ENCODE measurements at regions not wholly inside any gene's neighbourhood (a gene's known extent, or its start where the extent isn't known, plus 50 kb on each side); places are given as distances from the start of the nearest gene placed in this dataset.

DNA sequence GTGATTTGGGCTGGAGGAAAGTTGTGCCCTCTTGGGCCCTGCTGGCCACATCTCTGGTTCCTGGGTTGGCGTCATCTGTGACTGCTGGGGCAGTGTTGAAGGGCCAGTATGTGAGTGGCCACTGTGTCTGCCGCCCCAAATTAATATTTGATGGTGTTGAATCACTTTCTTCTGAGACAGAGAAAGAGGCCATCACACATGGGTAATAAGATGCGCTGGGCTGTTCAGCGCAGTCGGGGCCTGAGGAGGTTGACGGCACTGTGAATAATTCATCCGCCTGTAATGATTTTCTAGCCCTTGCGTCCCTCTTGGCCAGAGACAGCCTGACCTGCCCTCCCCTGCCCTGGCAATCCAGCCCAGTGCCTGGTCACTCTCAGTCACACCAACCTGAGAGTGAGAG lies 56.2 kb upstream of the BEGAIN start:
- no peaks in the 10 kb centered on the region for H3K9me3 ChIP-seq
- WGBS, 5 donors: 89 to 98% (median 94%) methylated on average over 8 of the region's 8 CpGs
- no peaks in the 10 kb centered on the region for H3K36me3 ChIP-seq
- no peak overlapping the region for H3K4me3 ChIP-seq
- H3K27me3 ChIP-seq: peaks cover 0 to 22% (median 0%) of the 10 kb centered on the region in 3 donors
- intact Hi-C loops (cut with DNase I; ENCODE audit: low total_unique reads): loop anchor here (10.0 kb wide), 2 partner anchors 199 to 259 kb away; no protein-coding TSS in a partner anchor
- DNase-seq: no peak
- H3K27ac ChIP-seq: no peak overlapping the region
- TF ChIP-seq EP300 (IDR thresholded peaks at IDR 0.05): no peak
- TF ChIP-seq, protein P1, sequence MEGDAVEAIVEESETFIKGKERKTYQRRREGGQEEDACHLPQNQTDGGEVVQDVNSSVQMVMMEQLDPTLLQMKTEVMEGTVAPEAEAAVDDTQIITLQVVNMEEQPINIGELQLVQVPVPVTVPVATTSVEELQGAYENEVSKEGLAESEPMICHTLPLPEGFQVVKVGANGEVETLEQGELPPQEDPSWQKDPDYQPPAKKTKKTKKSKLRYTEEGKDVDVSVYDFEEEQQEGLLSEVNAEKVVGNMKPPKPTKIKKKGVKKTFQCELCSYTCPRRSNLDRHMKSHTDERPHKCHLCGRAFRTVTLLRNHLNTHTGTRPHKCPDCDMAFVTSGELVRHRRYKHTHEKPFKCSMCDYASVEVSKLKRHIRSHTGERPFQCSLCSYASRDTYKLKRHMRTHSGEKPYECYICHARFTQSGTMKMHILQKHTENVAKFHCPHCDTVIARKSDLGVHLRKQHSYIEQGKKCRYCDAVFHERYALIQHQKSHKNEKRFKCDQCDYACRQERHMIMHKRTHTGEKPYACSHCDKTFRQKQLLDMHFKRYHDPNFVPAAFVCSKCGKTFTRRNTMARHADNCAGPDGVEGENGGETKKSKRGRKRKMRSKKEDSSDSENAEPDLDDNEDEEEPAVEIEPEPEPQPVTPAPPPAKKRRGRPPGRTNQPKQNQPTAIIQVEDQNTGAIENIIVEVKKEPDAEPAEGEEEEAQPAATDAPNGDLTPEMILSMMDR (IDR thresholded peaks at IDR 0.05): no peak
- TF ChIP-seq POLR2AphosphoS5 (IDR thresholded peaks at IDR 0.05): no peak
- TF ChIP-seq POLR2A (IDR thresholded peaks at IDR 0.05): no peak
- H3K4me1 ChIP-seq: peaks cover 0 to 25% (median 3%) of the 10 kb centered on the region in 4 donors

DNA sequence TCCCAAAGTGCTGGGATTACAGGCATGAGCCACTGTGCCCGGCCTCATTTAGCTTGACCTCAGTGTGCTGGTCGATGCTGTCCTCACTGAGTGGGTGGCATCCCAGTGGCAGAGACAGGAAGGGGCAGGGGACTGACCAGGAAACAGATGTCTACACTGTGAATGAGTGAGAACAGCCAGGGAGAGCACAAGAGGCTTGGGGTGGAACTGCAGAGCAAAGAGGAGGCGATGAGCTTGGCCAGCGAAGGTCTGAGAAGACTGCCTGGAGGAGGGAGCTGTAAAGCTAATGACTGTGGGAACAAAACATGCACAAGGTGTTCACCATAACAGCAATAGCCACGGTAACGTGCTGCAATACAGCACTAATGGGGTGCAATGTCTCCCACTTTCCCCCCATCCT lies 57.2 kb upstream of the BEGAIN start:
- peaks cover 0 to 34% (median 6%) of the 10 kb centered on the region in 4 donors for H3K4me1 ChIP-seq

DNA sequence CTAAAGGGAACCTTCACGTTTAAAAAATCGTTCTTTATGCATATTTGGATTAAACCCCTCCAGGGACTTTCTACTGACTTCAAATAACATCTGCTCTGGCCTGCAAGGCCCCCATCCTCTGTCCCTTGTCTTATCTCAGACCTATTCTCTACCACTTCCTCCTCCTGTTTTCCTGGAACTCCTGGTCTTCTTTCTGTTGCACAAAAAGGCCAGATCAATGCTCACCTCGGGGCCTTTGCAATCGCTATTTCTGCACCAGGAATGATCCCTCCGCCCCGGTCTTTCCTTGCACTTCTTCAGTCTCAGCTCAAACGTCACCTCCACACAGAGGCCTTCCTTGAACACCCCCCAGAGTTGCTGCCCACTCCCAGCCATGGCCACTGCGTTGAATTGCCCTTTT lies 57.6 kb upstream of the BEGAIN start:
- DNase-seq: no peak
- intact Hi-C loops (cut with DNase I; ENCODE audit: low total_unique reads): loop anchor here (10.0 kb wide), 2 partner anchors 200 to 260 kb away; no protein-coding TSS in a partner anchor
- TF ChIP-seq POLR2AphosphoS5 (IDR thresholded peaks at IDR 0.05) (no peak), POLR2A (IDR thresholded peaks at IDR 0.05) (no peak), EP300 (IDR thresholded peaks at IDR 0.05) (no peak)
- TF ChIP-seq, protein P1 (IDR thresholded peaks at IDR 0.05): no peak
- H3K9me3 ChIP-seq: no peaks in the 10 kb centered on the region
- H3K36me3 ChIP-seq: no peaks in the 10 kb centered on the region
- H3K4me3 ChIP-seq: no peak overlapping the region
- WGBS, 5 donors: 54 to 70% (median 55%) methylated on average over 8 of the region's 8 CpGs
- H3K27ac ChIP-seq: no peak overlapping the region
- peaks cover 0 to 20% (median 0%) of the 10 kb centered on the region in 3 donors for H3K27me3 ChIP-seq
- peaks cover 0 to 35% (median 6%) of the 10 kb centered on the region in 4 donors for H3K4me1 ChIP-seq

More for the DNA sequence above, 57.2 kb upstream of the BEGAIN start:
- intact Hi-C loops (cut with DNase I; ENCODE audit: low total_unique reads): loop anchor here (10.0 kb wide), 2 partner anchors 200 to 260 kb away; no protein-coding TSS in a partner anchor
- no peak for DNase-seq
- Histone ChIP-seq H3K36me3 (no peaks in the 10 kb centered on the region), H3K27me3 (peaks cover 0 to 22% (median 0%) of the 10 kb centered on the region in 3 donors), H3K4me3 (no peak overlapping the region), H3K27ac (no peak overlapping the region), H3K9me3 (no peaks in the 10 kb centered on the region)
- no peak for TF ChIP-seq EP300 (IDR thresholded peaks at IDR 0.05)
- TF ChIP-seq, protein P1 (IDR thresholded peaks at IDR 0.05): no peak
- TF ChIP-seq POLR2AphosphoS5 (IDR thresholded peaks at IDR 0.05): no peak
- no peak for TF ChIP-seq POLR2A (IDR thresholded peaks at IDR 0.05)
- WGBS, 5 donors: 76 to 87% (median 79%) methylated on average over 6 of the region's 6 CpGs

DNA sequence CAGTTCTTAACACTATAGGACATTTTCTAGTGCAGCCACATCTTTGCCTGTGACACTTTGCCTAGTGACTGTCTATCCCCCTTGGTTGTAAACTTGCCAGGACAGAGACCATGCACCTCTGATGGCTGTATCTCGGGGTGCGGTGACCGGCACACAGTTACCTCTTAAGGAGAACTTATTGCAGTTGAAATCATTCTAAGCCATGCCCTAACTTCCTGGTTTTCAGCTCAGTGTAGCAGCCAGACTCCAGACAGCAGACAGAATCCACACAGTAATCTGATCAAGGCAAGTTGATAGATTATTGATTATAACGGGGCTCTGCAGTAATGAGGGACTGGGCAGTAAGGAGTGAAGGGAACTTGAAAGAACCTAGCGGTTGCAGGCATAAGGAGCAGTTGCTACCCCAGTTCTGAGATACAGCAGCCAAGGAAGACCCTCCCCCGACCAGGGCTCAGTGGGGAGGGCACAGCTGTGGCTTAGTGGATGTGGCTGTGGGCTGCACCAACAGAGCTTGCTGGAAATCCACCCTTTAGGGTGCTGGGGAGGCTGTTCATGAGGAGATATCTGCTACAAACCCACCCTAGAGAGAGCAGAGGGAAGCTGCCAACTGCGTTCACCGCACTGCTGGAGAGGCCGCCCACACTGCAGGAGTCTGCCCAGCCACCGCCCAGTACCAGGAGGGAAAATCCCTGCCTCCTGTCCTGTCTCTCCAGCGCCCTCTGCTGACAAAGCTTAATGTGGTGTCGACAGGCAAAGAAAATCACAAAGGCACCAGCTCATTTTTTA lies 58.2 kb upstream of the BEGAIN start:
- peaks cover 0 to 29% (median 6%) of the 10 kb centered on the region in 4 donors for H3K4me1 ChIP-seq
- peak; percentile 93 to 94 for DNase-seq
- TF ChIP-seq, protein P1 (IDR thresholded peaks at IDR 0.05): peak in 5 of 7 experiments; percentile 50 to 77 (median 66)
- TF ChIP-seq POLR2AphosphoS5 (IDR thresholded peaks at IDR 0.05): no peak
- TF ChIP-seq EP300 (IDR thresholded peaks at IDR 0.05): no peak
- TF ChIP-seq POLR2A (IDR thresholded peaks at IDR 0.05): no peak
- WGBS, 5 donors: 30 to 39% (median 31%) methylated on average over 11 to 12 of the region's 12 CpGs
- H3K36me3 ChIP-seq: no peaks in the 10 kb centered on the region
- H3K27ac ChIP-seq: no peak overlapping the region
- no peaks in the 10 kb centered on the region for H3K9me3 ChIP-seq
- intact Hi-C loops (cut with DNase I; ENCODE audit: low total_unique reads): loop anchor here (10.0 kb wide), 2 partner anchors 201 to 261 kb away; no protein-coding TSS in a partner anchor
- peaks cover 0 to 14% (median 0%) of the 10 kb centered on the region in 3 donors for H3K27me3 ChIP-seq
- no peak overlapping the region for H3K4me3 ChIP-seq

Measured in stomach (tissue), 8 donors.